ENCODE measurements at regions not wholly inside any gene's neighbourhood (a gene's known extent, or its start where the extent isn't known, plus 50 kb on each side); places are given as distances from the start of the nearest gene placed in this dataset.
"Not testable (repeated sequence)": the region's sequence is repeated elsewhere in the genome, so short reads cannot be mapped to it uniquely, and the experiment has no call there.

DNA sequence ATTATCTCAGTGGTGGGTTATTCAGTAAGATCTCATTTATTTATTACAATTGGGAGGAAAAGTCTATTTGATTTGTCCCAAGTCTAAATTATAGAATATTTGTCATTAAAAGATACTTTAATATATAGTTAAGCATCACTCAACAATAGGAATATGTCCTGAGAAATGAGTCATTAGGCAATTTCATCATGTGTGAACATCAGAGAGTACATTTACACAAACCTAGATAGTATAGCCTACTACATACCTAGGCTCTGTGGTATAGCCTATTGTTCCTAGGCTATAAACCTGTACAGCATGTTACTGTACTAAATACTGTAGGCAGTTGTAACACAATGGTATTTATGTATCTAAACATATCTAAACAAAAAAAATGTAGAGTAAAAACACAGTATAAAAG, 135.0 kb upstream of the RASA1 start:
- no peaks in the 10 kb centered on the region for H3K9me1 ChIP-seq (replicated peaks; ENCODE audit: control insufficient read depth, extremely low read depth, insufficient read depth, low read length)
- intact Hi-C loops (cut with micrococcal nuclease) = no loop called here
- DNase-seq (ENCODE audit: low read depth, low spot score) = no peak
- no peak overlapping the region for H2AFZ ChIP-seq (ENCODE audit: low read depth, low read length)
- H3K4me3 ChIP-seq (replicated peaks in 1 of 3; ENCODE audit: insufficient read depth in 1 of 3, low read depth in 1 of 3, low read length in 3 of 3) = no peak overlapping the region
- ChIA-PET POLR2A (no interaction called here), CTCF (interaction anchor here (1.2 to 1.5 kb wide), 2 partner anchors 10 to 19 kb away, joined by 3 to 5 read pairs; no protein-coding TSS in a partner anchor)
- no peaks in the 10 kb centered on the region for H3K9me3 ChIP-seq (replicated peaks; ENCODE audit: control insufficient read depth, insufficient read depth, low read length)
- H3K79me2 ChIP-seq (ENCODE audit: control insufficient read depth, insufficient read depth, low read length) = no peaks in the 10 kb centered on the region
- no peaks in the 10 kb centered on the region for H4K20me1 ChIP-seq (replicated peaks; ENCODE audit: control insufficient read depth, extremely low read depth, insufficient read depth, low read length)
- no peaks in the 10 kb centered on the region for H3K27me3 ChIP-seq (ENCODE audit: control insufficient read depth in 2 of 2, insufficient read depth in 2 of 2, low read length in 2 of 2)
- no peak overlapping the region for H3K9ac ChIP-seq (replicated peaks; ENCODE audit: extremely low read depth, insufficient read depth, low read length)
- no peaks in the 10 kb centered on the region for H3K4me1 ChIP-seq (ENCODE audit: control insufficient read depth, extremely low read depth, insufficient read depth, low read length)
- no TSS peak for BruUV-seq (replicated peaks)
- TF ChIP-seq MAX (IDR thresholded peaks at IDR 0.05; ENCODE audit: insufficient read depth, insufficient read length) (no peak), MYC (IDR thresholded peaks at IDR 0.05; ENCODE audit: low read depth, low read length) (no peak), JUN (IDR thresholded peaks at IDR 0.05; ENCODE audit: borderline replicate concordance, insufficient read depth, insufficient read length, low read depth) (no peak), POLR2A (IDR thresholded peaks at IDR 0.05; ENCODE audit: low read depth, low read length) (no peak)
- H3K27ac ChIP-seq (ENCODE audit: insufficient read depth, low read depth, low read length) = no peak overlapping the region
- FAIRE-seq = no peak
- no peaks in the 10 kb centered on the region for H3K36me3 ChIP-seq (ENCODE audit: control insufficient read depth in 2 of 2, extremely low read depth in 1 of 2, insufficient read depth in 2 of 2, low read length in 2 of 2)
- dilution Hi-C loops (cut with MboI; ENCODE audit: extremely low pct_ligation_motif_present, low sequenced_read_pairs) = no loop called here
- H3K4me2 ChIP-seq (ENCODE audit: insufficient read depth, low read length) = no peak overlapping the region

GRCh38 chr5:87134513-87134912, 133.2 kb upstream of the RASA1 start:
- FAIRE-seq, POLR2A ChIA-PET: not testable (repeated sequence)

More at GRCh38 chr5:87134513-87134912, 133.2 kb upstream of the RASA1 start:
- H3K79me2 ChIP-seq (ENCODE audit: control insufficient read depth, insufficient read depth, low read length); H3K36me3 ChIP-seq (ENCODE audit: control insufficient read depth in 2 of 2, extremely low read depth in 1 of 2, insufficient read depth in 2 of 2, low read length in 2 of 2); H3K9ac ChIP-seq (replicated peaks; ENCODE audit: extremely low read depth, insufficient read depth, low read length); H3K4me3 ChIP-seq (replicated peaks in 1 of 3; ENCODE audit: insufficient read depth in 1 of 3, low read depth in 1 of 3, low read length in 3 of 3); BruUV-seq (replicated peaks); H2AFZ ChIP-seq (ENCODE audit: low read depth, low read length); H3K9me3 ChIP-seq (replicated peaks; ENCODE audit: control insufficient read depth, insufficient read depth, low read length); dilution Hi-C loops (cut with MboI; ENCODE audit: extremely low pct_ligation_motif_present, low sequenced_read_pairs); CTCF ChIA-PET; H3K27me3 ChIP-seq (ENCODE audit: control insufficient read depth in 2 of 2, insufficient read depth in 2 of 2, low read length in 2 of 2); intact Hi-C loops (cut with micrococcal nuclease); H3K27ac ChIP-seq (ENCODE audit: insufficient read depth, low read depth, low read length); H3K4me2 ChIP-seq (ENCODE audit: insufficient read depth, low read length); H3K4me1 ChIP-seq (ENCODE audit: control insufficient read depth, extremely low read depth, insufficient read depth, low read length); H3K9me1 ChIP-seq (replicated peaks; ENCODE audit: control insufficient read depth, extremely low read depth, insufficient read depth, low read length); H4K20me1 ChIP-seq (replicated peaks; ENCODE audit: control insufficient read depth, extremely low read depth, insufficient read depth, low read length); DNase-seq (ENCODE audit: low read depth, low spot score): not testable (repeated sequence)
